RWPE2 (cell line): ENCODE measurements at regions not wholly inside any gene's neighbourhood (a gene's known extent, or its start where the extent isn't known, plus 50 kb on each side); places are given as distances from the start of the nearest gene placed in this dataset.

Experiments used
- ATAC-seq: fragments of 200-7000 bp; cut with Tn5 transposase; 3 replicates; pipeline ENCODE4 v1.9.1; 2021; ENCODE audit warnings: low read depth
- DNase-seq: peaks from one replicate; pipeline ENCODE4 v3.0.0-alpha.2; 2020; ENCODE audit warnings: low spot score
- H3K27ac ChIP-seq: fragments of 450-650 bp; 2 replicates; pipeline ENCODE4 v1.5.1; 2017; ENCODE audit warnings: mild to moderate bottlenecking; ENCODE audit not compliant: poor library complexity, severe bottlenecking
- H3K27me3 ChIP-seq: fragments of 250-450 bp; sonication (Bioruptor Pico); 2 replicates; pipeline ENCODE4 v1.5.1; 2021; ENCODE audit warnings: mild to moderate bottlenecking, moderate library complexity; ENCODE audit not compliant: insufficient read depth, poor library complexity, severe bottlenecking
- H3K36me3 ChIP-seq: fragments of 250-450 bp; sonication (Bioruptor Pico); 2 replicates; pipeline ENCODE4 v1.5.1; 2020; ENCODE audit warnings: low read depth, mild to moderate bottlenecking, moderate library complexity
- H3K4me1 ChIP-seq: fragments of 250-450 bp; sonication (Bioruptor Pico); 2 replicates; pipeline ENCODE4 v1.5.1; 2021; ENCODE audit warnings: mild to moderate bottlenecking, moderate library complexity; ENCODE audit not compliant: insufficient read depth, poor library complexity, severe bottlenecking
- H3K4me3 ChIP-seq: fragments of 250-450 bp; sonication (Bioruptor Pico); 2 replicates; pipeline ENCODE4 v1.5.1; 2021; ENCODE audit warnings: mild to moderate bottlenecking, moderate library complexity; ENCODE audit not compliant: severe bottlenecking
- H3K9me3 ChIP-seq: fragments of 250-450 bp; sonication (Bioruptor Pico); 2 replicates; pipeline ENCODE4 v1.5.1; 2021; ENCODE audit warnings: mild to moderate bottlenecking, moderate library complexity; ENCODE audit not compliant: severe bottlenecking
- TF ChIP-seq, protein P1 (sequence below): fragments of 450-650 bp; IDR thresholded peaks from one replicate; pipeline ENCODE4 v1.5.1; 2017; ENCODE audit warnings: mild to moderate bottlenecking, moderate library complexity; ENCODE audit not compliant: poor library complexity, severe bottlenecking

DNA sequence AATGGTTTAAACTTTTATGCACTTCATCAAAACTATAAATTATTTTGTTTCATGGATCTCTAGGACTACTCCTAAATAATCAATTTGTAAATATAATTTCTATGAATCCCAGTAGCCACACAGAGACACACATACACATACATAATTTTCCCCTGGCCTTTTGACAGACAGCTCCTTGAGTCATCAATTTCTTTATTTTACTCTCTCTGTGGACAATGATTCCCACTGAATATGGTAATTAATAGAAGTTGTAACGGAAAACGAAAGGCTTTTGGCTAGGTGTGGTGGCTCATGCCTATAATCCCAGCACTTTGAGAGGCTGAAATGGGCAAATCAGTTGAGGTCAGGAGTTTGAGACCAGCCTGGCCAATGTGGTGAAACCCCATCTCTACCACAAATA lies 235.1 kb downstream of the EPHA4 start:
- peaks cover 3% of the 10 kb centered on the region for H3K27me3 ChIP-seq
- ATAC-seq (no peak), DNase-seq (no peak)
- no peak overlapping the region for H3K4me3 ChIP-seq
- no peak overlapping the region for H3K27ac ChIP-seq
- TF ChIP-seq, protein P1, sequence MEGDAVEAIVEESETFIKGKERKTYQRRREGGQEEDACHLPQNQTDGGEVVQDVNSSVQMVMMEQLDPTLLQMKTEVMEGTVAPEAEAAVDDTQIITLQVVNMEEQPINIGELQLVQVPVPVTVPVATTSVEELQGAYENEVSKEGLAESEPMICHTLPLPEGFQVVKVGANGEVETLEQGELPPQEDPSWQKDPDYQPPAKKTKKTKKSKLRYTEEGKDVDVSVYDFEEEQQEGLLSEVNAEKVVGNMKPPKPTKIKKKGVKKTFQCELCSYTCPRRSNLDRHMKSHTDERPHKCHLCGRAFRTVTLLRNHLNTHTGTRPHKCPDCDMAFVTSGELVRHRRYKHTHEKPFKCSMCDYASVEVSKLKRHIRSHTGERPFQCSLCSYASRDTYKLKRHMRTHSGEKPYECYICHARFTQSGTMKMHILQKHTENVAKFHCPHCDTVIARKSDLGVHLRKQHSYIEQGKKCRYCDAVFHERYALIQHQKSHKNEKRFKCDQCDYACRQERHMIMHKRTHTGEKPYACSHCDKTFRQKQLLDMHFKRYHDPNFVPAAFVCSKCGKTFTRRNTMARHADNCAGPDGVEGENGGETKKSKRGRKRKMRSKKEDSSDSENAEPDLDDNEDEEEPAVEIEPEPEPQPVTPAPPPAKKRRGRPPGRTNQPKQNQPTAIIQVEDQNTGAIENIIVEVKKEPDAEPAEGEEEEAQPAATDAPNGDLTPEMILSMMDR: no peak
- no peaks in the 10 kb centered on the region for H3K36me3 ChIP-seq
- H3K4me1 ChIP-seq: no peaks in the 10 kb centered on the region
- H3K9me3 ChIP-seq: no peaks in the 10 kb centered on the region

GRCh38 chr2:221337957-221338685 lies 234.0 kb downstream of the EPHA4 start:
- Histone ChIP-seq H3K4me1 (no peaks in the 10 kb centered on the region), H3K27me3 (peaks cover 3% of the 10 kb centered on the region), H3K36me3 (no peaks in the 10 kb centered on the region), H3K27ac (no peak overlapping the region), H3K4me3 (no peak overlapping the region), H3K9me3 (no peaks in the 10 kb centered on the region)
- TF ChIP-seq, protein P1: no peak
- ATAC-seq (no peak), DNase-seq (no peak)

- H3K4me3 ChIP-seq: no peak overlapping the region
- no peak for ATAC-seq
- H3K9me3 ChIP-seq: no peaks in the 10 kb centered on the region
Observed at GRCh38 chr2:221342388-221342787, 229.7 kb downstream of the EPHA4 start.

DNA sequence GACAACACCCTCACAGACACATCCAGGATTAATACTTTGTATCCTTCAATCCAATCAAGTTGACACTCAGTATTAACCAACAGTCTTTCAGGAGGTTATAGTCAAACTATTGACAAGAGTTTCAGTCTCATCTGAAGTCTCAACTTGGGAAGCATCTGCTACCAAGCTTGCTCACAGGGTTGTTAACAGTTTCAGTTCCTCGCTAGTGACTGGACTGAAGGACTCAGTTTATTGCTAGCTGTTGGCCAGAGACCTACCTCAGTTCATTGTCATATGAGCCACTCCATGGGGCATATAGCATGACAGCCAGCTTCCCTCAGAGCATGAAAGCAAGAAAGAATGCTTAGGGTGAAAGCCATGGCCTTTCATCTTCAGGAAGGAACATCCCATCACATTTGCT lies 228.6 kb downstream of the EPHA4 start:
- DNase-seq (no peak), ATAC-seq (no peak)
- Histone ChIP-seq H3K36me3 (no peaks in the 10 kb centered on the region), H3K27me3 (no peaks in the 10 kb centered on the region), H3K4me1 (no peaks in the 10 kb centered on the region), H3K27ac (no peak overlapping the region), H3K4me3 (no peak overlapping the region), H3K9me3 (no peaks in the 10 kb centered on the region)
- TF ChIP-seq, protein P1: no peak

More at GRCh38 chr2:221342388-221342787, 229.7 kb downstream of the EPHA4 start:
- H3K36me3 ChIP-seq: no peaks in the 10 kb centered on the region
- H3K27ac ChIP-seq: no peak overlapping the region
- H3K4me1 ChIP-seq: no peaks in the 10 kb centered on the region
- DNase-seq: no peak
- TF ChIP-seq, protein P1: no peak
- no peaks in the 10 kb centered on the region for H3K27me3 ChIP-seq

DNA sequence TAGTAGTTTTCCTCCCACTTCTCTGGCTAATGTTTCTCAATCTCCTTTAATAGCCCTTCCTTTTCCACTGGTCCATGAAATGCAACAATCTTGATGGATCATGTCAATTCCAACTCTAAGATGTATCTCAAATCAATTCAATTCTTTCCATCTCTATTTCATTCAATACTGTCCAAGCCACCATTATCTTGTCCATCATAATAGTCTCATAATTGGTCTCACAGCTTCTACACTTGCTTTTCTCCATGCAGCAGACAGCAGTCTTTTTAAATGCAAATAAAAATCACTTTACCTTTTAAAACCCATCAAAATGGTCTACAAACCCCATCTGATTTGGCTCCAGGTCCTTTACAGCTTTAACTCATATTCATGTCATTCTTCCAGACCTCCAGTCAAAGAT lies 226.6 kb downstream of the EPHA4 start:
- ATAC-seq (no peak), DNase-seq (no peak)
- no peaks in the 10 kb centered on the region for H3K4me1 ChIP-seq
- H3K9me3 ChIP-seq: no peaks in the 10 kb centered on the region
- no peaks in the 10 kb centered on the region for H3K36me3 ChIP-seq
- H3K27me3 ChIP-seq: no peaks in the 10 kb centered on the region
- H3K4me3 ChIP-seq: no peak overlapping the region
- no peak overlapping the region for H3K27ac ChIP-seq
- TF ChIP-seq, protein P1: no peak
